GM12873 (cell line): ENCODE measurements at regions not wholly inside any gene's neighbourhood (a gene's known extent, or its start where the extent isn't known, plus 50 kb on each side); places are given as distances from the start of the nearest gene placed in this dataset.

Source experiments
- CTCF ChIP-seq: IDR thresholded peaks from 2 replicates; pipeline ENCODE4 v1.5.1; 2012; ENCODE audit warnings: low read depth, mild to moderate bottlenecking, moderate library complexity, low read length, control low read depth; ENCODE audit not compliant: insufficient read depth; ENCODE audit errors: missing control alignments

- TF ChIP-seq CTCF: no peak
These were observed 223.6 kb upstream of the KIF2A start for GRCh38 chr5:62082370-62082801.

GRCh38 chr5:62083247-62083646 lies 222.8 kb upstream of the KIF2A start:
- TF ChIP-seq CTCF: no peak

GRCh38 chr5:62083661-62084060 lies 222.3 kb upstream of the KIF2A start:
- TF ChIP-seq CTCF: no peak

- no peak for TF ChIP-seq CTCF
These were observed 221.6 kb upstream of the KIF2A start for GRCh38 chr5:62084391-62084790.

- no peak for TF ChIP-seq CTCF
These were observed 215.1 kb upstream of the KIF2A start for GRCh38 chr5:62090953-62091352.

- no peak for TF ChIP-seq CTCF
These were observed 212.6 kb upstream of the KIF2A start for GRCh38 chr5:62093411-62093810.

GRCh38 chr5:62093976-62094375 lies 212.0 kb upstream of the KIF2A start:
- no peak for TF ChIP-seq CTCF
